ENCODE measurements at regions not wholly inside any gene's neighbourhood (a gene's known extent, or its start where the extent isn't known, plus 50 kb on each side); places are given as distances from the start of the nearest gene placed in this dataset.

GRCh38 chr15:24054547-24055245 lies 367.6 kb upstream of the NDN start:
- Histone ChIP-seq H3K79me2 (ENCODE audit: control insufficient read depth, insufficient read depth, low read length) (no peaks in the 10 kb centered on the region), H3K27ac (ENCODE audit: control insufficient read depth, insufficient read depth) (no peak overlapping the region), H2AFZ (ENCODE audit: control insufficient read depth, low read depth, low read length) (no peak overlapping the region), H3K4me3 (no peak overlapping the region), H3K4me1 (ENCODE audit: control insufficient read depth, insufficient read depth, low read length) (no peaks in the 10 kb centered on the region), H3K9me3 (replicated peaks; ENCODE audit: control insufficient read depth, insufficient read depth, low read length) (no peaks in the 10 kb centered on the region), H3K36me3 (ENCODE audit: control insufficient read depth in 2 of 2, insufficient read depth in 2 of 2, low read length in 1 of 2) (no peaks in the 10 kb centered on the region), H3K4me2 (ENCODE audit: control insufficient read depth, insufficient read depth) (no peak overlapping the region), H3K9ac (ENCODE audit: control insufficient read depth, insufficient read depth, low read length) (no peak overlapping the region), H3K27me3 (replicated peaks in 1 of 2; ENCODE audit: control insufficient read depth in 2 of 2, insufficient read depth in 2 of 2, low read length in 1 of 2) (no peaks in the 10 kb centered on the region), H4K20me1 (ENCODE audit: control insufficient read depth, insufficient read depth) (no peaks in the 10 kb centered on the region)
- intact Hi-C loops (cut with micrococcal nuclease; ENCODE audit: unreplicated experiment) (no loop called here), in situ Hi-C loops (cut with MboI) (no loop called here)
- no peak for TF ChIP-seq E4F1 (IDR thresholded peaks at IDR 0.05; ENCODE audit: borderline replicate concordance, partially characterized antibody)
- no peak for TF ChIP-seq TCF12 (IDR thresholded peaks at IDR 0.05; ENCODE audit: low read depth, low read length)
- TF ChIP-seq ZNF24 (IDR thresholded peaks at IDR 0.05), result no peak
- TF ChIP-seq HDAC6 (IDR thresholded peaks at IDR 0.05; ENCODE audit: unreplicated experiment), result no peak
- TF ChIP-seq CBX5 (IDR thresholded peaks at IDR 0.05; ENCODE audit: low read depth), result no peak
- no peak for TF ChIP-seq SREBF1 (IDR thresholded peaks at IDR 0.05; ENCODE audit: low read length)
- no peak for TF ChIP-seq GABPA (IDR thresholded peaks at IDR 0.05; ENCODE audit: low read depth)
- no peak for TF ChIP-seq SMARCA5 (IDR thresholded peaks at IDR 0.05)
- TF ChIP-seq POLR2AphosphoS2 (IDR thresholded peaks at IDR 0.05; ENCODE audit: low read depth, low read length), result no peak
- no peak for TF ChIP-seq HDGF (IDR thresholded peaks at IDR 0.05)
- TF ChIP-seq, protein P1, sequence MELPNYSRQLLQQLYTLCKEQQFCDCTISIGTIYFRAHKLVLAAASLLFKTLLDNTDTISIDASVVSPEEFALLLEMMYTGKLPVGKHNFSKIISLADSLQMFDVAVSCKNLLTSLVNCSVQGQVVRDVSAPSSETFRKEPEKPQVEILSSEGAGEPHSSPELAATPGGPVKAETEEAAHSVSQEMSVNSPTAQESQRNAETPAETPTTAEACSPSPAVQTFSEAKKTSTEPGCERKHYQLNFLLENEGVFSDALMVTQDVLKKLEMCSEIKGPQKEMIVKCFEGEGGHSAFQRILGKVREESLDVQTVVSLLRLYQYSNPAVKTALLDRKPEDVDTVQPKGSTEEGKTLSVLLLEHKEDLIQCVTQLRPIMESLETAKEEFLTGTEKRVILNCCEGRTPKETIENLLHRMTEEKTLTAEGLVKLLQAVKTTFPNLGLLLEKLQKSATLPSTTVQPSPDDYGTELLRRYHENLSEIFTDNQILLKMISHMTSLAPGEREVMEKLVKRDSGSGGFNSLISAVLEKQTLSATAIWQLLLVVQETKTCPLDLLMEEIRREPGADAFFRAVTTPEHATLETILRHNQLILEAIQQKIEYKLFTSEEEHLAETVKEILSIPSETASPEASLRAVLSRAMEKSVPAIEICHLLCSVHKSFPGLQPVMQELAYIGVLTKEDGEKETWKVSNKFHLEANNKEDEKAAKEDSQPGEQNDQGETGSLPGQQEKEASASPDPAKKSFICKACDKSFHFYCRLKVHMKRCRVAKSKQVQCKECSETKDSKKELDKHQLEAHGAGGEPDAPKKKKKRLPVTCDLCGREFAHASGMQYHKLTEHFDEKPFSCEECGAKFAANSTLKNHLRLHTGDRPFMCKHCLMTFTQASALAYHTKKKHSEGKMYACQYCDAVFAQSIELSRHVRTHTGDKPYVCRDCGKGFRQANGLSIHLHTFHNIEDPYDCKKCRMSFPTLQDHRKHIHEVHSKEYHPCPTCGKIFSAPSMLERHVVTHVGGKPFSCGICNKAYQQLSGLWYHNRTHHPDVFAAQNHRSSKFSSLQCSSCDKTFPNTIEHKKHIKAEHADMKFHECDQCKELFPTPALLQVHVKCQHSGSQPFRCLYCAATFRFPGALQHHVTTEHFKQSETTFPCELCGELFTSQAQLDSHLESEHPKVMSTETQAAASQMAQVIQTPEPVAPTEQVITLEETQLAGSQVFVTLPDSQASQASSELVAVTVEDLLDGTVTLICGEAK (IDR thresholded peaks at IDR 0.05; ENCODE audit: borderline replicate concordance), result no peak
- TF ChIP-seq YY1 (IDR thresholded peaks at IDR 0.05; ENCODE audit: low read depth, low read length), result no peak
- TF ChIP-seq SIN3A (IDR thresholded peaks at IDR 0.05; ENCODE audit: low read depth, low read length), result no peak
- TF ChIP-seq USF1 (IDR thresholded peaks at IDR 0.05; ENCODE audit: borderline replicate concordance, extremely low read length, insufficient read depth, low read depth, low read length), result no peak
- no peak for TF ChIP-seq STAT3 (IDR thresholded peaks at IDR 0.05; ENCODE audit: low read depth, low read length)
- no peak for TF ChIP-seq CHD2 (IDR thresholded peaks at IDR 0.05; ENCODE audit: borderline replicate concordance, low read depth, low read length)
- TF ChIP-seq MXI1 (IDR thresholded peaks at IDR 0.05; ENCODE audit: low read depth, low read length), result no peak
- TF ChIP-seq EGR1 (IDR thresholded peaks at IDR 0.05; ENCODE audit: borderline replicate concordance in 1 of 2, low read depth in 2 of 2, low read length in 2 of 2), result no peak
- TF ChIP-seq NR2C1 (IDR thresholded peaks at IDR 0.05), result no peak
- no peak for TF ChIP-seq CREM (IDR thresholded peaks at IDR 0.05; ENCODE audit: low read depth)
- ChIA-PET RAD21 (ENCODE audit: unreplicated experiment) (no interaction called here), CTCF (no interaction called here), SMC1A (ENCODE audit: uncharacterized antibody, unreplicated experiment) (no interaction called here), POLR2A (no interaction called here)
- FAIRE-seq (no peak), DNase-seq (ENCODE audit: low read depth, low spot score) (no peak), ATAC-seq (no peak)
- WGBS (ENCODE audit: insufficient coverage, insufficient replicate concordance, low lambda C conversion rate, missing lambda C conversion rate), result 20% methylated on average over 10 of the region's 10 CpGs
- no TSS peak for BruUV-seq (replicated peaks)

Data from GM12878 (cell line).